DND-41 (cell line): ENCODE measurements at regions not wholly inside any gene's neighbourhood (a gene's known extent, or its start where the extent isn't known, plus 50 kb on each side); places are given as distances from the start of the nearest gene placed in this dataset.

ENCODE experiments used
- ATAC-seq: fragments of 200-7000 bp; cut with Tn5 transposase; 3 replicates; pipeline ENCODE4 v1.9.1; 2021; ENCODE audit warnings: low read depth; ENCODE audit not compliant: insufficient read depth
- DNase-seq: peaks from one replicate; pipeline ENCODE4 v3.0.0-alpha.2; 2020
- H2AFZ ChIP-seq: 2 replicates; pipeline ENCODE4 v1.6.0; 2012; ENCODE audit warnings: low read depth, low read length
- H3K27ac ChIP-seq: 2 replicates; pipeline ENCODE4 v1.5.1; 2012; ENCODE audit warnings: low read length, inconsistent platforms
- H3K27me3 ChIP-seq: fragments of 200-600 bp; sonication (generic); 2 replicates; pipeline ENCODE4 v1.6.0; 2012; ENCODE audit warnings: low read length, mild to moderate bottlenecking, inconsistent platforms; ENCODE audit not compliant: insufficient read depth, poor library complexity
- H3K36me3 ChIP-seq: 2 replicates; pipeline ENCODE4 v1.5.1; 2012; ENCODE audit warnings: low read length, inconsistent platforms; ENCODE audit not compliant: insufficient read depth
- H3K4me1 ChIP-seq: 2 replicates; pipeline ENCODE4 v1.5.1; 2012; ENCODE audit warnings: mild to moderate bottlenecking, low read length; ENCODE audit not compliant: insufficient read depth
- H3K4me2 ChIP-seq: 2 replicates; pipeline ENCODE4 v1.6.0; 2012; ENCODE audit warnings: mild to moderate bottlenecking, moderate library complexity, low read length, inconsistent platforms; ENCODE audit not compliant: insufficient read depth
- H3K4me3 ChIP-seq, 2 experiments: fragments of 200-600 bp in 1 of 2; shearing (Covaris generic) in 1 of 2; 2 replicates each; pipeline ENCODE4 v1.5.1; 2012 to 2016; ENCODE audit warnings: inconsistent platforms in 2 of 2, low read length in 2 of 2, mild to moderate bottlenecking in 2 of 2, low read depth in 1 of 2, moderate library complexity in 1 of 2
- H3K79me2 ChIP-seq: 2 replicates; pipeline ENCODE4 v1.6.0; 2012; ENCODE audit warnings: low read length, inconsistent platforms; ENCODE audit not compliant: insufficient read depth
- H3K9ac ChIP-seq: 2 replicates; pipeline ENCODE4 v1.6.0; 2012; ENCODE audit warnings: low read depth, mild to moderate bottlenecking, inconsistent platforms, low read length, moderate library complexity
- H3K9me3 ChIP-seq: 2 replicates; pipeline ENCODE4 v1.5.1; 2012; ENCODE audit warnings: low read length, moderate library complexity, mild to moderate bottlenecking, inconsistent platforms; ENCODE audit not compliant: insufficient read depth, severe bottlenecking
- H4K20me1 ChIP-seq: 2 replicates; pipeline ENCODE4 v1.6.0; 2012; ENCODE audit warnings: low read length; ENCODE audit not compliant: insufficient read depth
- EZH2 ChIP-seq: IDR thresholded peaks from 3 replicates; pipeline ENCODE4 v1.6.1; 2012; ENCODE audit warnings: borderline replicate concordance, low read depth, mild to moderate bottlenecking, moderate library complexity, low read length, inconsistent platforms; ENCODE audit not compliant: severe bottlenecking
- TF ChIP-seq, protein P1 (sequence below): IDR thresholded peaks from 2 replicates; pipeline ENCODE4 v1.5.1; 2012; ENCODE audit warnings: borderline replicate concordance, low read length, moderate library complexity, mild to moderate bottlenecking; ENCODE audit not compliant: poor library complexity, severe bottlenecking; ENCODE audit errors: extremely low read depth

DNA sequence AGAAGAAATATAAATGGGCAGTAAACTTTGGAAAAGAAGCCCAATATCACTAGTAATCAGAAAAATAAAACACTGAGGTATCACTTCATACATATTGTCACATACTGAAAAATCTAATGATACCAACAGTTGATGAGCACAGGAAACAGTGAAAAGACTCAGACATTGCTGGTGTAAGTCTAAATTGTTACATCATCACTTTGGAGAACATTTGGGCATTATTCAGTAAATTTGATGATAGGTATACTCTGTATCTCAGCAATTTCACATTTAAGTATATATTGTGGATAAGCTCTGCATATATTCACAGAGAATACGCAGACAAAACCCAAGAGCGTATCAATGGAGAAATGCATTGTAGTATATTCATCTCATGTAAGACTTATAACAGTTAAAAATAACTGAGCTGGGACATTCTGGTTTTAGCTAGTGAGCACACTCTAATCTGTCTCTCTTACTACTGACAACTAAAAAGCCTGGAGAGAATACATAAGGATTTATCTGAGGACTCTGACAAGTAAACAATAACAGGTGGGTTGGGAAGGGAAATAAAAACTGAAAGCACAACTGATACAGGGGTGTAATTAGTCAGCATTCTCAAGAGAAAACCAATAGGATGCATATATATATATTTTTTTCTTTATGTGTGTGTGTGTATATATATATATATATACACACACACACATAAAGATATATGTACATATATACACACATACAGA is 212.7 kb upstream of the JUN start:
- no peak for DNase-seq
- Histone ChIP-seq H3K79me2 (no peaks in the 10 kb centered on the region), H3K4me1 (no peaks in the 10 kb centered on the region), H3K27me3 (no peaks in the 10 kb centered on the region), H3K9ac (no peak overlapping the region), H3K9me3 (no peaks in the 10 kb centered on the region), H3K36me3 (no peaks in the 10 kb centered on the region), H3K27ac (no peak overlapping the region), H4K20me1 (no peaks in the 10 kb centered on the region), H3K4me2 (no peak overlapping the region), H3K4me3 (no peak overlapping the region), H2AFZ (no peak overlapping the region)
- ATAC-seq, result no peak
- no peak for TF ChIP-seq EZH2
- TF ChIP-seq, protein P1, sequence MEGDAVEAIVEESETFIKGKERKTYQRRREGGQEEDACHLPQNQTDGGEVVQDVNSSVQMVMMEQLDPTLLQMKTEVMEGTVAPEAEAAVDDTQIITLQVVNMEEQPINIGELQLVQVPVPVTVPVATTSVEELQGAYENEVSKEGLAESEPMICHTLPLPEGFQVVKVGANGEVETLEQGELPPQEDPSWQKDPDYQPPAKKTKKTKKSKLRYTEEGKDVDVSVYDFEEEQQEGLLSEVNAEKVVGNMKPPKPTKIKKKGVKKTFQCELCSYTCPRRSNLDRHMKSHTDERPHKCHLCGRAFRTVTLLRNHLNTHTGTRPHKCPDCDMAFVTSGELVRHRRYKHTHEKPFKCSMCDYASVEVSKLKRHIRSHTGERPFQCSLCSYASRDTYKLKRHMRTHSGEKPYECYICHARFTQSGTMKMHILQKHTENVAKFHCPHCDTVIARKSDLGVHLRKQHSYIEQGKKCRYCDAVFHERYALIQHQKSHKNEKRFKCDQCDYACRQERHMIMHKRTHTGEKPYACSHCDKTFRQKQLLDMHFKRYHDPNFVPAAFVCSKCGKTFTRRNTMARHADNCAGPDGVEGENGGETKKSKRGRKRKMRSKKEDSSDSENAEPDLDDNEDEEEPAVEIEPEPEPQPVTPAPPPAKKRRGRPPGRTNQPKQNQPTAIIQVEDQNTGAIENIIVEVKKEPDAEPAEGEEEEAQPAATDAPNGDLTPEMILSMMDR, result no peak

DNA sequence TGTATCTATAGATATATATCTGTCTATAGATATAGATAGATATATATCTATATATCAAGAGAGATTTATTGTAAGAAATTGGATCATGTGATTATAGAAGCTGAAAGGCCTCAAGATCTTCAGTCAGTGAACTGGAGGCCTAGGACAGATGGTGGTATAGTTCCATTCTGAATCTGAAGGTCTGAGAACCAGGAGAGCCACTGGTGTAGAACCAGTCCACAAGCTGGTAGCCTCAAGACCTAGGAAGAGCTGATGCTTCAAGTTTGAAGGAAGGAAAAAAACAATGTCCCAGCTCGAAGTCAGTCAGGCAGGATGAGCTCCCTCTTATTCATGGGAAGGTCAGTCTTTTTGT is 213.2 kb upstream of the JUN start:
- no peak overlapping the region for H3K27ac ChIP-seq
- no peak for ATAC-seq
- DNase-seq, result no peak

DNA sequence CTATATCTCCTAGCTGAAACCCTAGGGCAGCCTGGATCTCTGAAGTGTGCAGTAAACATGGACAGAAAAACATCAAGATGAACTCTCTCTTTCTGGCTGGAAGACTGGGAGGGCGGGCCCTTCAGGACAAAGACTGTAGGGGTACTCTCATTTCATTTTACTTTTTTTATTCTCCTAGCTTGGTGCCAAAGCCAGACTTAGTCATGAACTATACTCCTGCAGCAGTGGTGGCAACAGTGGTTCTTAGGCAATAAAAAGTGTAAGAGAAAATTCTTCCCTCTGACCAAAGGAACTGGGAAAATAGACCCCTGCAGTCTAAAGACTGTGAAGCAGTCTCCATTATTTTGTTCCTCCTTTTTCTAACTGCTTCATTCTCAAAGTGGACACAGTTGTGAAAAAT is 213.8 kb upstream of the JUN start:
- DNase-seq, result no peak
- H3K4me2 ChIP-seq, result no peak overlapping the region
- no peaks in the 10 kb centered on the region for H3K79me2 ChIP-seq
- H3K27me3 ChIP-seq, result no peaks in the 10 kb centered on the region
- H3K4me3 ChIP-seq, result no peak overlapping the region
- no peaks in the 10 kb centered on the region for H3K9me3 ChIP-seq
- no peak for ATAC-seq
- no peaks in the 10 kb centered on the region for H3K36me3 ChIP-seq
- TF ChIP-seq, protein P1, result no peak
- TF ChIP-seq EZH2, result no peak
- H3K27ac ChIP-seq, result no peak overlapping the region
- no peak overlapping the region for H2AFZ ChIP-seq
- H3K4me1 ChIP-seq, result no peaks in the 10 kb centered on the region
- no peak overlapping the region for H3K9ac ChIP-seq
- no peaks in the 10 kb centered on the region for H4K20me1 ChIP-seq

More for the DNA sequence above, 213.2 kb upstream of the JUN start:
- no peak overlapping the region for H3K4me2 ChIP-seq
- H3K9ac ChIP-seq, result no peak overlapping the region
- H3K36me3 ChIP-seq, result no peaks in the 10 kb centered on the region
- no peaks in the 10 kb centered on the region for H3K4me1 ChIP-seq
- no peak overlapping the region for H3K4me3 ChIP-seq
- TF ChIP-seq EZH2, result no peak
- TF ChIP-seq, protein P1, result no peak
- H4K20me1 ChIP-seq, result no peaks in the 10 kb centered on the region
- H3K79me2 ChIP-seq, result no peaks in the 10 kb centered on the region
- H3K9me3 ChIP-seq, result no peaks in the 10 kb centered on the region
- no peak overlapping the region for H2AFZ ChIP-seq
- no peaks in the 10 kb centered on the region for H3K27me3 ChIP-seq
